ENCODE measurements at regions not wholly inside any gene's neighbourhood (a gene's known extent, or its start where the extent isn't known, plus 50 kb on each side); places are given as distances from the start of the nearest gene placed in this dataset.

GRCh38 chr12:69019910-69020309 is 86.9 kb upstream of the CPM start:
- TF ChIP-seq CTCF (IDR thresholded peaks at IDR 0.05), result no peak
- DNase-seq, result no peak
- Mint-ChIP-seq H3K4me1 (ENCODE audit: low read depth) (no peaks in the 10 kb centered on the region), H3K27ac (no peak overlapping the region), H3K27me3 (peaks cover 12% of the 10 kb centered on the region), H3K36me3 (ENCODE audit: low read depth) (no peaks in the 10 kb centered on the region), H3K4me3 (no peak overlapping the region), H3K9me3 (no peaks in the 10 kb centered on the region)
- POLR2A ChIA-PET, result no interaction called here
- CTCF ChIA-PET, result no interaction called here
- no peak for ATAC-seq
- intact Hi-C loops (cut with micrococcal nuclease), result no loop called here

- Mint-ChIP-seq H3K27me3 (peaks cover 22% of the 10 kb centered on the region), H3K9me3 (no peaks in the 10 kb centered on the region), H3K27ac (no peak overlapping the region), H3K36me3 (ENCODE audit: low read depth) (no peaks in the 10 kb centered on the region), H3K4me3 (no peak overlapping the region), H3K4me1 (ENCODE audit: low read depth) (no peaks in the 10 kb centered on the region)
- intact Hi-C loops (cut with micrococcal nuclease), result no loop called here
- DNase-seq (no peak), ATAC-seq (no peak)
- no peak for TF ChIP-seq CTCF (IDR thresholded peaks at IDR 0.05)
- ChIA-PET CTCF (interaction anchor here (1.3 kb wide), 1 partner anchor 142 kb away, joined by 3 read pairs; no protein-coding TSS in a partner anchor), POLR2A (no interaction called here)
Observed at GRCh38 chr12:69022674-69023073, 89.7 kb upstream of the CPM start.

- ChIA-PET CTCF (interaction anchor here (2.0 kb wide), 1 partner anchor 46 kb away, joined by 5 read pairs; no protein-coding TSS in a partner anchor), POLR2A (no interaction called here)
- ATAC-seq (no peak), DNase-seq (no peak)
- intact Hi-C loops (cut with micrococcal nuclease), result no loop called here
- Mint-ChIP-seq H3K4me1 (ENCODE audit: low read depth) (no peaks in the 10 kb centered on the region), H3K36me3 (ENCODE audit: low read depth) (no peaks in the 10 kb centered on the region), H3K4me3 (no peak overlapping the region), H3K9me3 (no peaks in the 10 kb centered on the region), H3K27me3 (peaks cover 28% of the 10 kb centered on the region), H3K27ac (no peak overlapping the region)
- no peak for TF ChIP-seq CTCF (IDR thresholded peaks at IDR 0.05)
Observed at GRCh38 chr12:69023840-69024239, 90.9 kb upstream of the CPM start.

- ChIA-PET CTCF (interaction anchor here (2.0 kb wide), 1 partner anchor 46 kb away, joined by 5 read pairs; no protein-coding TSS in a partner anchor), POLR2A (no interaction called here)
- DNase-seq, result no peak
- Mint-ChIP-seq H3K27ac (no peak overlapping the region), H3K4me3 (no peak overlapping the region), H3K9me3 (no peaks in the 10 kb centered on the region), H3K36me3 (ENCODE audit: low read depth) (no peaks in the 10 kb centered on the region), H3K27me3 (peaks cover 28% of the 10 kb centered on the region), H3K4me1 (ENCODE audit: low read depth) (no peaks in the 10 kb centered on the region)
- intact Hi-C loops (cut with micrococcal nuclease), result no loop called here
- no peak for ATAC-seq
- no peak for TF ChIP-seq CTCF (IDR thresholded peaks at IDR 0.05)
Observed at GRCh38 chr12:69024413-69024812, 91.4 kb upstream of the CPM start.

- no peak for DNase-seq
- CTCF ChIA-PET, result interaction anchor here (2.0 kb wide), 1 partner anchor 45 kb away, joined by 5 read pairs; no protein-coding TSS in a partner anchor
- POLR2A ChIA-PET, result no interaction called here
Observed at GRCh38 chr12:69024907-69025306, 91.9 kb upstream of the CPM start.

More at GRCh38 chr12:69024907-69025306, 91.9 kb upstream of the CPM start:
- TF ChIP-seq CTCF (IDR thresholded peaks at IDR 0.05), result no peak
- H3K9me3 Mint-ChIP-seq, result no peaks in the 10 kb centered on the region
- no peaks in the 10 kb centered on the region for H3K36me3 Mint-ChIP-seq (ENCODE audit: low read depth)
- no peaks in the 10 kb centered on the region for H3K4me1 Mint-ChIP-seq (ENCODE audit: low read depth)
- H3K27me3 Mint-ChIP-seq, result peaks cover 28% of the 10 kb centered on the region
- intact Hi-C loops (cut with micrococcal nuclease), result no loop called here
- no peak overlapping the region for H3K4me3 Mint-ChIP-seq
- ATAC-seq, result no peak
- no peak overlapping the region for H3K27ac Mint-ChIP-seq
